RWPE2 (cell line): ENCODE measurements at regions not wholly inside any gene's neighbourhood (a gene's known extent, or its start where the extent isn't known, plus 50 kb on each side); places are given as distances from the start of the nearest gene placed in this dataset.

Experiments
- ATAC-seq: fragments of 200-7000 bp; cut with Tn5 transposase; 3 replicates; pipeline ENCODE4 v1.9.1; 2021; ENCODE audit warnings: low read depth
- DNase-seq: peaks from one replicate; pipeline ENCODE4 v3.0.0-alpha.2; 2020; ENCODE audit warnings: low spot score
- H3K27ac ChIP-seq: fragments of 450-650 bp; 2 replicates; pipeline ENCODE4 v1.5.1; 2017; ENCODE audit warnings: mild to moderate bottlenecking; ENCODE audit not compliant: poor library complexity, severe bottlenecking
- H3K27me3 ChIP-seq: fragments of 250-450 bp; sonication (Bioruptor Pico); 2 replicates; pipeline ENCODE4 v1.5.1; 2021; ENCODE audit warnings: mild to moderate bottlenecking, moderate library complexity; ENCODE audit not compliant: insufficient read depth, poor library complexity, severe bottlenecking
- H3K36me3 ChIP-seq: fragments of 250-450 bp; sonication (Bioruptor Pico); 2 replicates; pipeline ENCODE4 v1.5.1; 2020; ENCODE audit warnings: low read depth, mild to moderate bottlenecking, moderate library complexity
- H3K4me1 ChIP-seq: fragments of 250-450 bp; sonication (Bioruptor Pico); 2 replicates; pipeline ENCODE4 v1.5.1; 2021; ENCODE audit warnings: mild to moderate bottlenecking, moderate library complexity; ENCODE audit not compliant: insufficient read depth, poor library complexity, severe bottlenecking
- H3K4me3 ChIP-seq: fragments of 250-450 bp; sonication (Bioruptor Pico); 2 replicates; pipeline ENCODE4 v1.5.1; 2021; ENCODE audit warnings: mild to moderate bottlenecking, moderate library complexity; ENCODE audit not compliant: severe bottlenecking
- H3K9me3 ChIP-seq: fragments of 250-450 bp; sonication (Bioruptor Pico); 2 replicates; pipeline ENCODE4 v1.5.1; 2021; ENCODE audit warnings: mild to moderate bottlenecking, moderate library complexity; ENCODE audit not compliant: severe bottlenecking
- CTCF ChIP-seq: fragments of 450-650 bp; IDR thresholded peaks from one replicate; pipeline ENCODE4 v1.5.1; 2017; ENCODE audit warnings: mild to moderate bottlenecking, moderate library complexity; ENCODE audit not compliant: poor library complexity, severe bottlenecking

- H3K9me3 ChIP-seq, result no peaks in the 10 kb centered on the region
- H3K27ac ChIP-seq, result no peak overlapping the region
- ATAC-seq, result no peak
Measured at GRCh38 chr2:187799601-187800000, 245.4 kb upstream of the TFPI start.

GRCh38 chr2:187803816-187804215 is 249.6 kb upstream of the TFPI start:
- Histone ChIP-seq H3K9me3 (no peaks in the 10 kb centered on the region), H3K27ac (no peak overlapping the region), H3K36me3 (no peaks in the 10 kb centered on the region), H3K4me1 (no peaks in the 10 kb centered on the region), H3K27me3 (no peaks in the 10 kb centered on the region), H3K4me3 (no peak overlapping the region)
- ATAC-seq (no peak), DNase-seq (no peak)
- no peak for TF ChIP-seq CTCF

More at GRCh38 chr2:187799601-187800000, 245.4 kb upstream of the TFPI start:
- Histone ChIP-seq H3K4me1 (no peaks in the 10 kb centered on the region), H3K4me3 (no peak overlapping the region), H3K36me3 (no peaks in the 10 kb centered on the region), H3K27me3 (no peaks in the 10 kb centered on the region)
- no peak for TF ChIP-seq CTCF
- no peak for DNase-seq

- no peak for TF ChIP-seq CTCF
- Histone ChIP-seq H3K27me3 (no peaks in the 10 kb centered on the region), H3K4me1 (no peaks in the 10 kb centered on the region), H3K4me3 (no peak overlapping the region), H3K27ac (no peak overlapping the region), H3K9me3 (no peaks in the 10 kb centered on the region), H3K36me3 (no peaks in the 10 kb centered on the region)
- no peak for ATAC-seq
- no peak for DNase-seq
Measured at GRCh38 chr2:187815113-187815512, 260.9 kb upstream of the TFPI start.

GRCh38 chr2:187819624-187820023 is 265.4 kb upstream of the TFPI start:
- ATAC-seq (no peak), DNase-seq (no peak)
- Histone ChIP-seq H3K4me1 (no peaks in the 10 kb centered on the region), H3K27me3 (no peaks in the 10 kb centered on the region), H3K9me3 (no peaks in the 10 kb centered on the region), H3K27ac (no peak overlapping the region), H3K36me3 (no peaks in the 10 kb centered on the region), H3K4me3 (no peak overlapping the region)
- no peak for TF ChIP-seq CTCF

GRCh38 chr2:187825108-187825507 is 270.9 kb upstream of the TFPI start:
- no peaks in the 10 kb centered on the region for H3K36me3 ChIP-seq
- no peak overlapping the region for H3K27ac ChIP-seq
- H3K4me3 ChIP-seq, result no peak overlapping the region
- ATAC-seq (no peak), DNase-seq (no peak)
- no peaks in the 10 kb centered on the region for H3K4me1 ChIP-seq
- H3K9me3 ChIP-seq, result no peaks in the 10 kb centered on the region
- TF ChIP-seq CTCF, result no peak
- H3K27me3 ChIP-seq, result no peaks in the 10 kb centered on the region
